ENCODE measurements at regions not wholly inside any gene's neighbourhood (a gene's known extent, or its start where the extent isn't known, plus 50 kb on each side); places are given as distances from the start of the nearest gene placed in this dataset.

- H3K9me3 Mint-ChIP-seq, result no peaks in the 10 kb centered on the region
- DNase-seq, result no peak
- Histone ChIP-seq H3K27ac (ENCODE audit: low read depth, low read length) (no peak overlapping the region), H3K9me3 (ENCODE audit: control insufficient read depth, low read length) (no peaks in the 10 kb centered on the region), H3K4me1 (ENCODE audit: control insufficient read depth, insufficient read depth, low read length) (no peaks in the 10 kb centered on the region), H3K4me3 (ENCODE audit: low read length) (no peak overlapping the region), H3K36me3 (ENCODE audit: control insufficient read depth, insufficient read depth, low read length) (no peaks in the 10 kb centered on the region), H3K27me3 (ENCODE audit: control insufficient read depth, insufficient read depth, low read length, poor library complexity, severe bottlenecking) (peaks cover 45% of the 10 kb centered on the region), H3K9ac (ENCODE audit: extremely low read depth, low read length, poor library complexity, severe bottlenecking) (no peak overlapping the region)
- WGBS, 2 experiments (ENCODE audit: insufficient coverage in 1 of 2, insufficient read length in 1 of 2), result 78 to 100% methylated on average over 1 to 4 of the region's 4 CpGs
- H3K36me3 Mint-ChIP-seq (ENCODE audit: low read depth), result no peaks in the 10 kb centered on the region
- H3K4me1 Mint-ChIP-seq, result no peaks in the 10 kb centered on the region
- TF ChIP-seq CTCF (conservative IDR thresholded peaks at IDR 0.05), result no peak
- H3K27ac Mint-ChIP-seq, result no peak overlapping the region
- no peak overlapping the region for H3K4me3 Mint-ChIP-seq
- peaks cover 49% of the 10 kb centered on the region for H3K27me3 Mint-ChIP-seq (ENCODE audit: insufficient read depth)
Measured at GRCh38 chr4:41815473-41815872, 66.9 kb upstream of the PHOX2B start.

DNA sequence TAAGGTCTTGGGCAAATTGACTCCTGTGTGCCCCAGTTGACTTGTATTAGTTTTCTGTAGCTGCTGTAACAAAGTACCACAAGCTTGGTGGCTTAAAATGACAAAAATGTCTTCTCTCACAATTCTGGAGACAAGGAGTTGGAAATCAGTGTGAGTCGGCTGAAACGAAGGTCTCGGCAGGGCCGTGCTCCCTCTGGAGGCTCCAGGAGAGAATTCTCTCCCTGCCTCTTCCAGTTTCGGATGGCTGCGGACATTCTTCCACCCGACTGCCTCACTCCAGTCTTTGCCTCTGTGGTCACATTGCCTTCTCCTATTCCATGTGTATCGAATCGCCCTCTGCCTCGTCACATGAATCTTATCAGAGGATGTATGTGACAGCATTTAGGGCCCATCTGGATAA lies 66.0 kb upstream of the PHOX2B start:
- H3K36me3 ChIP-seq (ENCODE audit: control insufficient read depth, insufficient read depth, low read length), result no peaks in the 10 kb centered on the region
- H3K27ac Mint-ChIP-seq, result no peak overlapping the region
- H3K4me3 Mint-ChIP-seq, result no peak overlapping the region
- peaks cover 41% of the 10 kb centered on the region for H3K27me3 Mint-ChIP-seq (ENCODE audit: insufficient read depth)
- no peak overlapping the region for H3K4me3 ChIP-seq (ENCODE audit: low read length)
- H3K27me3 ChIP-seq (ENCODE audit: control insufficient read depth, insufficient read depth, low read length, poor library complexity, severe bottlenecking), result peaks cover 37% of the 10 kb centered on the region
- H3K36me3 Mint-ChIP-seq (ENCODE audit: low read depth), result no peaks in the 10 kb centered on the region
- H3K27ac ChIP-seq (ENCODE audit: low read depth, low read length), result no peak overlapping the region
- DNase-seq, result peak; percentile 81
- H3K9me3 Mint-ChIP-seq, result no peaks in the 10 kb centered on the region
- no peaks in the 10 kb centered on the region for H3K4me1 ChIP-seq (ENCODE audit: control insufficient read depth, insufficient read depth, low read length)
- WGBS, 2 experiments (ENCODE audit: insufficient coverage in 1 of 2, insufficient read length in 1 of 2), result 38 to 39% methylated on average over 10 of the region's 10 CpGs
- TF ChIP-seq CTCF (conservative IDR thresholded peaks at IDR 0.05), result peak; percentile 78
- H3K9ac ChIP-seq (ENCODE audit: extremely low read depth, low read length, poor library complexity, severe bottlenecking), result no peak overlapping the region
- H3K9me3 ChIP-seq (ENCODE audit: control insufficient read depth, low read length), result no peaks in the 10 kb centered on the region
- H3K4me1 Mint-ChIP-seq, result no peaks in the 10 kb centered on the region

- no peaks in the 10 kb centered on the region for H3K4me1 Mint-ChIP-seq
- Histone ChIP-seq H3K9ac (ENCODE audit: extremely low read depth, low read length, poor library complexity, severe bottlenecking) (no peak overlapping the region), H3K27me3 (ENCODE audit: control insufficient read depth, insufficient read depth, low read length, poor library complexity, severe bottlenecking) (peaks cover 7% of the 10 kb centered on the region), H3K36me3 (ENCODE audit: control insufficient read depth, insufficient read depth, low read length) (no peaks in the 10 kb centered on the region), H3K27ac (ENCODE audit: low read depth, low read length) (no peak overlapping the region), H3K4me3 (ENCODE audit: low read length) (no peak overlapping the region), H3K9me3 (ENCODE audit: control insufficient read depth, low read length) (no peaks in the 10 kb centered on the region), H3K4me1 (ENCODE audit: control insufficient read depth, insufficient read depth, low read length) (no peaks in the 10 kb centered on the region)
- no peak for TF ChIP-seq CTCF (conservative IDR thresholded peaks at IDR 0.05)
- H3K27ac Mint-ChIP-seq, result no peak overlapping the region
- no peak overlapping the region for H3K4me3 Mint-ChIP-seq
- WGBS, 2 experiments (ENCODE audit: insufficient coverage in 1 of 2, insufficient read length in 1 of 2), result 82 to 94% methylated on average over 2 to 3 of the region's 3 CpGs
- H3K27me3 Mint-ChIP-seq (ENCODE audit: insufficient read depth), result peaks cover 5% of the 10 kb centered on the region
- DNase-seq, result no peak
- no peaks in the 10 kb centered on the region for H3K9me3 Mint-ChIP-seq
- H3K36me3 Mint-ChIP-seq (ENCODE audit: low read depth), result no peaks in the 10 kb centered on the region
Measured at GRCh38 chr4:41806807-41807206, 58.3 kb upstream of the PHOX2B start.
